Endothelial cell of umbilical vein (primary cell): ENCODE measurements at regions not wholly inside any gene's neighbourhood (a gene's known extent, or its start where the extent isn't known, plus 50 kb on each side); places are given as distances from the start of the nearest gene placed in this dataset.

ENCODE experiments used
- BruUV-seq: library from RNA; stranded (reverse); fragments of 400-500 nt; replicated peaks from 2 replicates; lab custom pipeline; 2021; lab: Mats Ljungman, UMichigan
- CTCF ChIA-PET: fragments of 300-600, 350-600 bp; sonication (Branson Sonifier 250); formaldehyde crosslinking; loops from one replicate; lab custom pipeline; 2021; ENCODE audit warnings: antibody characterized with exemption, inconsistent platforms; lab: Charles Lee
- POLR2A ChIA-PET: fragments of 300-600, 350-600 bp; sonication (Branson Sonifier 250); formaldehyde crosslinking; loops from one replicate; lab custom pipeline; 2021; ENCODE audit warnings: antibody characterized with exemption, inconsistent platforms; lab: Charles Lee
- DNase-seq: peaks from one replicate; pipeline ENCODE4 v3.0.0-alpha.2; 2011; ENCODE audit warnings: low read depth, low spot score
- FAIRE-seq: peaks from 2 replicates; lab custom pipeline; 2011; peaks lifted over from hg19 to GRCh38; lab: Jason Lieb, UNC
- H2AFZ ChIP-seq: 2 replicates; pipeline ENCODE4 v1.6.0; 2012; ENCODE audit warnings: low read depth, low read length, control low read depth, inconsistent platforms
- H3K27ac ChIP-seq: 2 replicates; pipeline ENCODE4 v1.5.1; 2011; ENCODE audit warnings: low read depth, mild to moderate bottlenecking, control low read depth, low read length, moderate library complexity; ENCODE audit not compliant: insufficient read depth
- H3K27me3 ChIP-seq, 2 experiments: 2 replicates each; pipeline versions ENCODE4 v1.6.0 to v1.6.1; 2011; ENCODE audit warnings: low read length in 2 of 2, mixed read lengths in 1 of 2; ENCODE audit not compliant: control insufficient read depth in 2 of 2, insufficient read depth in 2 of 2
- H3K36me3 ChIP-seq, 2 experiments: 2 replicates in 1 of 2; 3 replicates in 1 of 2; pipeline ENCODE4 v1.5.1; 2011; ENCODE audit warnings: low read length in 2 of 2, mild to moderate bottlenecking in 1 of 2, moderate library complexity in 1 of 2; ENCODE audit not compliant: control insufficient read depth in 2 of 2, insufficient read depth in 2 of 2; ENCODE audit errors: extremely low read depth in 1 of 2
- H3K4me1 ChIP-seq: 3 replicates; pipeline ENCODE4 v1.5.1; 2011; ENCODE audit warnings: mild to moderate bottlenecking, low read length; ENCODE audit not compliant: control insufficient read depth, insufficient read depth; ENCODE audit errors: extremely low read depth
- H3K4me2 ChIP-seq: 2 replicates; pipeline ENCODE4 v1.6.1; 2011; ENCODE audit warnings: low read length, control low read depth, mixed read lengths; ENCODE audit not compliant: insufficient read depth
- H3K4me3 ChIP-seq, 3 experiments: fragments of 200-600 bp in 1 of 3; sonication (generic), shearing (Covaris generic) in 1 of 3; replicated peaks in 1 of 3; 2 replicates each; pipeline ENCODE4 v1.5.1; 2011 to 2016; ENCODE audit warnings: control low read depth in 3 of 3, low read length in 3 of 3, mild to moderate bottlenecking in 2 of 3, inconsistent platforms in 1 of 3, low read depth in 1 of 3, moderate library complexity in 1 of 3; ENCODE audit not compliant: insufficient read depth in 1 of 3
- H3K79me2 ChIP-seq: 2 replicates; pipeline ENCODE4 v1.6.0; 2012; ENCODE audit warnings: low read length, inconsistent platforms; ENCODE audit not compliant: control insufficient read depth, insufficient read depth
- H3K9ac ChIP-seq: replicated peaks from 2 replicates; pipeline ENCODE3; 2011; ENCODE audit warnings: low read length, control low read depth; ENCODE audit not compliant: insufficient read depth; ENCODE audit errors: extremely low read depth
- H3K9me1 ChIP-seq: replicated peaks from 3 replicates; pipeline ENCODE4 v1.6.0; 2011; ENCODE audit warnings: mild to moderate bottlenecking, low read length; ENCODE audit not compliant: control insufficient read depth, insufficient read depth; ENCODE audit errors: extremely low read depth
- H3K9me3 ChIP-seq: replicated peaks from 2 replicates; pipeline ENCODE4 v1.5.1; 2012; ENCODE audit warnings: low read length, inconsistent platforms; ENCODE audit not compliant: control insufficient read depth, insufficient read depth
- H4K20me1 ChIP-seq: replicated peaks from 2 replicates; pipeline ENCODE3; 2011; ENCODE audit warnings: mild to moderate bottlenecking, low read length; ENCODE audit not compliant: control insufficient read depth, insufficient read depth; ENCODE audit errors: extremely low read depth
- EZH2 ChIP-seq: IDR thresholded peaks from 2 replicates; pipeline ENCODE4 v1.6.1; 2012; ENCODE audit warnings: borderline replicate concordance, low read depth, mild to moderate bottlenecking, moderate library complexity, low read length, inconsistent platforms; ENCODE audit not compliant: severe bottlenecking
- FOS ChIP-seq: IDR thresholded peaks from 2 replicates; pipeline ENCODE4 v1.6.1; 2011; ENCODE audit warnings: mild to moderate bottlenecking, low read length, moderate library complexity, borderline replicate concordance; ENCODE audit not compliant: insufficient read depth
- GATA2 ChIP-seq: IDR thresholded peaks from 2 replicates; pipeline ENCODE4 v1.7.0; 2011; ENCODE audit warnings: low read depth, mild to moderate bottlenecking, moderate library complexity, mixed read lengths, low read length; ENCODE audit not compliant: insufficient read length, insufficient read depth
- JUN ChIP-seq: IDR thresholded peaks from 2 replicates; pipeline ENCODE4 v1.6.1; 2011; ENCODE audit warnings: borderline replicate concordance, low read depth; ENCODE audit not compliant: insufficient read length, insufficient read depth
- MYC ChIP-seq: IDR thresholded peaks from one replicate; pipeline ENCODE4 v1.6.1; 2011; ENCODE audit warnings: mild to moderate bottlenecking, low read depth, low read length
- POLR2A ChIP-seq: IDR thresholded peaks from 2 replicates; pipeline ENCODE4 v1.6.1; 2012; ENCODE audit warnings: low read depth, mild to moderate bottlenecking, control low read depth, low read length
- POLR2AphosphoS5 ChIP-seq: IDR thresholded peaks from 2 replicates; pipeline ENCODE4 v1.6.1; 2012; ENCODE audit warnings: low read depth, mild to moderate bottlenecking, control low read depth, low read length, moderate library complexity; ENCODE audit not compliant: insufficient read depth
- dilution Hi-C: fragments of 300-500 bp; cut with MboI; formaldehyde crosslinking; loops from one replicate; pipeline ENCODE4 v1.15.0; 2019; ENCODE audit warnings: low sequenced_read_pairs; ENCODE audit not compliant: extremely low pct_ligation_motif_present
- intact Hi-C: fragments of 100-400 bp; cut with micrococcal nuclease; formaldehyde crosslinking; loops from one replicate; pipeline ENCODE4 v1.10.0; 2022
- TF ChIP-seq, protein P1 (sequence below): IDR thresholded peaks from 2 replicates; pipeline ENCODE4 v1.6.1; 2011; ENCODE audit not compliant: insufficient read depth, insufficient read length
- TF ChIP-seq, protein P2 (sequence below), 2 donors: IDR thresholded peaks; 1 replicate in 1 of 2; 2 replicates in 1 of 2; pipeline ENCODE4 v1.5.1; 2011; ENCODE audit warnings: low read length in 2 of 2, mild to moderate bottlenecking in 2 of 2, moderate library complexity in 2 of 2, control low read depth in 1 of 2, inconsistent platforms in 1 of 2, low read depth in 1 of 2; ENCODE audit not compliant: insufficient read depth in 1 of 2; ENCODE audit errors: extremely low read depth in 1 of 2

DNA sequence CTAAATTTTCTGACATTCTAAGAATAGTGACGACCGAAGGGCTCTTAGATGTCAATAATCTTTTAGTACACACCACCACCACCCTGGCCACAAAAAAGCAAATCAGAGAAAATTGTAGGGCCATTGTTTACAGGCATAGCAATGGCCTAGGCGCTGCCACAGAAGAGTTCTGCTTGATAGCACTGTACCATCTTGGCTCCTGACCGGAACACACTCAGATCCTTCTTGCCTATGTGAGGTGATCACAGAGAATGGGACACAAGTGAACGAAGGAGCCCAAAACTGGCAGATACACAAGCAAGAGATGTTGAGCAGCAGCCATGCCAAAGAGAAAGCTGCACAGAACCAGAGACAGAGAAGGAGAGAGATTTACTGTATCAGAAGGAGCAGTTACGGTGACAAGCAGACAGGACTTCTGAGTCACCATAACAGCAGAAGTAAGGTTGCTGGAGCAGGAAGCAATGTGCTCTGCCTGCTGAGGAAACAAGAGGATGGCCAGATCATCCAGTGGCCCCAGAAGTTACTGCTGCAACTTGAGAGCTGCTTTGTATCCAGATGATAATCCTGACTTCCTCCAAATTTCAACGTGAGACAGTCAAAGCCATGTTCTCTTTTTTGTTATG lies 105.2 kb downstream of the SLITRK6 start:
- Histone ChIP-seq H3K36me3 (no peaks in the 10 kb centered on the region), H3K9me1 (no peaks in the 10 kb centered on the region), H3K27ac (no peak overlapping the region), H4K20me1 (no peaks in the 10 kb centered on the region), H3K4me1 (no peaks in the 10 kb centered on the region), H3K9me3 (peaks cover 4% of the 10 kb centered on the region), H3K79me2 (no peaks in the 10 kb centered on the region), H2AFZ (no peak overlapping the region), H3K4me3 (no peak overlapping the region), H3K9ac (no peak overlapping the region), H3K4me2 (no peak overlapping the region), H3K27me3 (no peaks in the 10 kb centered on the region)
- BruUV-seq = no TSS peak
- intact Hi-C loops = no loop called here
- dilution Hi-C loops = no loop called here
- FAIRE-seq (no peak), DNase-seq (no peak)
- ChIA-PET CTCF (no interaction called here), POLR2A (no interaction called here)
- TF ChIP-seq EZH2 (no peak), FOS (no peak), POLR2AphosphoS5 (no peak), JUN (no peak), POLR2A (no peak), MYC (no peak), GATA2 (no peak)
- TF ChIP-seq, protein P1, sequence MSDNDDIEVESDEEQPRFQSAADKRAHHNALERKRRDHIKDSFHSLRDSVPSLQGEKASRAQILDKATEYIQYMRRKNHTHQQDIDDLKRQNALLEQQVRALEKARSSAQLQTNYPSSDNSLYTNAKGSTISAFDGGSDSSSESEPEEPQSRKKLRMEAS = no peak
- TF ChIP-seq, protein P2, sequence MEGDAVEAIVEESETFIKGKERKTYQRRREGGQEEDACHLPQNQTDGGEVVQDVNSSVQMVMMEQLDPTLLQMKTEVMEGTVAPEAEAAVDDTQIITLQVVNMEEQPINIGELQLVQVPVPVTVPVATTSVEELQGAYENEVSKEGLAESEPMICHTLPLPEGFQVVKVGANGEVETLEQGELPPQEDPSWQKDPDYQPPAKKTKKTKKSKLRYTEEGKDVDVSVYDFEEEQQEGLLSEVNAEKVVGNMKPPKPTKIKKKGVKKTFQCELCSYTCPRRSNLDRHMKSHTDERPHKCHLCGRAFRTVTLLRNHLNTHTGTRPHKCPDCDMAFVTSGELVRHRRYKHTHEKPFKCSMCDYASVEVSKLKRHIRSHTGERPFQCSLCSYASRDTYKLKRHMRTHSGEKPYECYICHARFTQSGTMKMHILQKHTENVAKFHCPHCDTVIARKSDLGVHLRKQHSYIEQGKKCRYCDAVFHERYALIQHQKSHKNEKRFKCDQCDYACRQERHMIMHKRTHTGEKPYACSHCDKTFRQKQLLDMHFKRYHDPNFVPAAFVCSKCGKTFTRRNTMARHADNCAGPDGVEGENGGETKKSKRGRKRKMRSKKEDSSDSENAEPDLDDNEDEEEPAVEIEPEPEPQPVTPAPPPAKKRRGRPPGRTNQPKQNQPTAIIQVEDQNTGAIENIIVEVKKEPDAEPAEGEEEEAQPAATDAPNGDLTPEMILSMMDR (IDR thresholded peaks at IDR 0.05; ENCODE audit: extremely low read depth in 1 of 2, insufficient read depth in 1 of 2, low read depth in 1 of 2, low read length in 2 of 2) = no peak
